Fibroblast of skin of right quadriceps (primary cell): ENCODE measurements at regions not wholly inside any gene's neighbourhood (a gene's known extent, or its start where the extent isn't known, plus 50 kb on each side); places are given as distances from the start of the nearest gene placed in this dataset.
"Not testable (repeated sequence)": the region's sequence is repeated elsewhere in the genome, so short reads cannot be mapped to it uniquely, and the experiment has no call there.

Source experiments
- DNase-seq: peaks from one replicate; pipeline ENCODE4 v3.0.0-alpha.2; 2013

- no peak for DNase-seq
Observed at GRCh38 chr14:22383515-22384166, 205.4 kb downstream of the DAD1 start.

GRCh38 chr14:22382955-22383354 lies 206.1 kb downstream of the DAD1 start:
- no peak for DNase-seq

- DNase-seq = no peak
Observed at GRCh38 chr14:22382395-22382794, 206.6 kb downstream of the DAD1 start.

GRCh38 chr14:22381766-22382165 lies 207.3 kb downstream of the DAD1 start:
- no peak for DNase-seq

- DNase-seq = no peak
Observed at GRCh38 chr14:22381408-22381760, 207.6 kb downstream of the DAD1 start.

- peak; percentile 50 for DNase-seq
Observed at GRCh38 chr14:22380571-22381407, 208.2 kb downstream of the DAD1 start.

- DNase-seq = peak; percentile 41
Observed at GRCh38 chr14:22379727-22380126, 209.3 kb downstream of the DAD1 start.

- DNase-seq = no peak
Observed at GRCh38 chr14:22378181-22378580, 210.8 kb downstream of the DAD1 start.

GRCh38 chr14:22375321-22375930 lies 213.6 kb downstream of the DAD1 start:
- peak; percentile 34 for DNase-seq

- peak; percentile 8 for DNase-seq
Observed at GRCh38 chr14:22370084-22370847, 218.8 kb downstream of the DAD1 start.

- DNase-seq = no peak
Observed at GRCh38 chr14:22358726-22359125, 230.3 kb downstream of the DAD1 start.

- DNase-seq = not testable (repeated sequence)
Observed at GRCh38 chr14:22349281-22349680, 239.7 kb downstream of the DAD1 start.

- DNase-seq = no peak
Observed at GRCh38 chr14:22344673-22345072, 244.4 kb downstream of the DAD1 start.

- not testable (repeated sequence) for DNase-seq
Observed at GRCh38 chr14:22344209-22344608, 244.8 kb downstream of the DAD1 start.

- no peak for DNase-seq
Observed at GRCh38 chr14:22341049-22341448, 248.0 kb downstream of the DAD1 start.

- peak; percentile 68 for DNase-seq
Observed at GRCh38 chr14:22338917-22339715, 249.9 kb downstream of the DAD1 start.

- no peak for DNase-seq
Observed at GRCh38 chr14:22338381-22338780, 250.6 kb downstream of the DAD1 start.

GRCh38 chr14:22337938-22338337 lies 251.1 kb downstream of the DAD1 start:
- no peak for DNase-seq

GRCh38 chr14:22337521-22337920 lies 251.5 kb downstream of the DAD1 start:
- no peak for DNase-seq

- DNase-seq = no peak
Observed at GRCh38 chr14:22336031-22336430, 253.0 kb downstream of the DAD1 start.

GRCh38 chr14:22334627-22335026 lies 254.4 kb downstream of the DAD1 start:
- DNase-seq = no peak

GRCh38 chr14:22334275-22334577 lies 254.8 kb downstream of the DAD1 start:
- no peak for DNase-seq
